HepG2 (cell line): ENCODE measurements at regions not wholly inside any gene's neighbourhood (a gene's known extent, or its start where the extent isn't known, plus 50 kb on each side); places are given as distances from the start of the nearest gene placed in this dataset.
A peak's percentile ranks its signal among the peaks of the same experiment; 100 is the strongest.

Experiments used
- BRCA1 ChIP-seq: sonication (generic); formaldehyde crosslinking; IDR thresholded peaks from 2 replicates; pipeline ENCODE4 v1.4.0; 2020; ENCODE audit warnings: missing genetic modification reagents
- CREM ChIP-seq, 2 experiments: sonication (generic) in 1 of 2; formaldehyde crosslinking in 1 of 2; IDR thresholded peaks; 2 replicates each; pipeline versions ENCODE4 v1.4.0 to v1.6.1; 2016 to 2020; ENCODE audit warnings: antibody characterized with exemption in 1 of 2, mild to moderate bottlenecking in 1 of 2, missing genetic modification reagents in 1 of 2
- FOXJ3 ChIP-seq: sonication (generic); formaldehyde crosslinking; IDR thresholded peaks from 2 replicates; pipeline ENCODE4 v1.4.0; 2020; ENCODE audit warnings: missing genetic modification reagents, mild to moderate bottlenecking, borderline replicate concordance
- HNF4A ChIP-seq: sonication (generic); formaldehyde crosslinking; IDR thresholded peaks from 2 replicates; pipeline ENCODE4 v1.4.0; 2020; ENCODE audit warnings: missing genetic modification reagents
- HNF4G ChIP-seq, 2 experiments: sonication (generic) in 1 of 2; formaldehyde crosslinking in 1 of 2; IDR thresholded peaks; 2 replicates each; pipeline versions ENCODE4 v1.4.0 to v1.6.1; 2011 to 2020; ENCODE audit warnings: borderline replicate concordance in 2 of 2, low read depth in 2 of 2, mild to moderate bottlenecking in 2 of 2, low read length in 1 of 2, missing genetic modification reagents in 1 of 2, moderate library complexity in 1 of 2
- HOXA5 ChIP-seq: sonication (generic); formaldehyde crosslinking; IDR thresholded peaks from 2 replicates; pipeline ENCODE4 v1.4.0; 2020; ENCODE audit warnings: missing genetic modification reagents
- IRF2 ChIP-seq: IDR thresholded peaks from 2 replicates; pipeline ENCODE4 v1.6.1; 2018; ENCODE audit warnings: missing genetic modification reagents, missing compliant biosample characterization
- MXI1 ChIP-seq: IDR thresholded peaks from 3 replicates; pipeline ENCODE4 v1.6.1; 2012; ENCODE audit warnings: low read depth, low read length, inconsistent platforms, borderline replicate concordance
- NCOA2 ChIP-seq: sonication (generic); formaldehyde crosslinking; IDR thresholded peaks from 2 replicates; pipeline ENCODE4 v1.8.0; 2022; ENCODE audit warnings: inconsistent platforms
- NR2F1 ChIP-seq, 2 experiments: fragments of 450-650 bp in 1 of 2; formaldehyde crosslinking in 1 of 2; IDR thresholded peaks; 2 replicates each; pipeline versions ENCODE4 v1.5.0 to v1.6.1; 2016 to 2020; ENCODE audit warnings: mild to moderate bottlenecking in 1 of 2, missing compliant biosample characterization in 1 of 2, missing genetic modification reagents in 1 of 2, moderate library complexity in 1 of 2
- RCOR2 ChIP-seq: IDR thresholded peaks from 2 replicates; pipeline ENCODE4 v1.6.1; 2016; ENCODE audit warnings: missing biosample characterization, missing genetic modification reagents
- TCF7 ChIP-seq: sonication (generic); IDR thresholded peaks from 2 replicates; pipeline ENCODE4 v1.6.1; 2016; ENCODE audit warnings: antibody characterized with exemption, low read depth
- ZNF253 ChIP-seq: sonication (generic); formaldehyde crosslinking; IDR thresholded peaks from 2 replicates; pipeline ENCODE4 v1.8.0; 2022; ENCODE audit warnings: mild to moderate bottlenecking, missing genetic modification reagents, borderline replicate concordance
- ZNF263 ChIP-seq: sonication (generic); formaldehyde crosslinking; IDR thresholded peaks from 2 replicates; pipeline ENCODE4 v1.4.0; 2020; ENCODE audit warnings: missing genetic modification reagents
- ZNF317 ChIP-seq: sonication (generic); formaldehyde crosslinking; IDR thresholded peaks from 2 replicates; pipeline ENCODE4 v1.5.0; 2020; ENCODE audit warnings: mild to moderate bottlenecking, missing genetic modification reagents
- ZNF331 ChIP-seq: sonication (generic); formaldehyde crosslinking; IDR thresholded peaks from 2 replicates; pipeline ENCODE4 v1.4.0; 2020; ENCODE audit warnings: missing genetic modification reagents
- ZNF350 ChIP-seq: sonication (generic); formaldehyde crosslinking; IDR thresholded peaks from 2 replicates; pipeline ENCODE4 v1.4.0; 2020; ENCODE audit warnings: mild to moderate bottlenecking, low read depth, missing genetic modification reagents, borderline replicate concordance
- ZSCAN21 ChIP-seq: sonication (generic); formaldehyde crosslinking; IDR thresholded peaks from 2 replicates; pipeline ENCODE4 v1.8.0; 2022; ENCODE audit warnings: mild to moderate bottlenecking, missing genetic modification reagents, moderate library complexity, borderline replicate concordance
- TF ChIP-seq, protein P1 (sequence below): sonication (generic); formaldehyde crosslinking; IDR thresholded peaks from 2 replicates; pipeline ENCODE4 v1.4.0; 2020; ENCODE audit warnings: missing genetic modification reagents
- TF ChIP-seq, protein P2 (sequence below): sonication (generic); formaldehyde crosslinking; IDR thresholded peaks from 2 replicates; pipeline ENCODE4 v1.5.0; 2020; ENCODE audit warnings: missing genetic modification reagents
- TF ChIP-seq, protein P3 (sequence below): conservative IDR thresholded peaks from 2 replicates; pipeline ENCODE4 v1.6.1; 2018; ENCODE audit warnings: missing genetic modification reagents
- TF ChIP-seq, protein P4 (sequence below): sonication (generic); formaldehyde crosslinking; conservative IDR thresholded peaks from 2 replicates; pipeline ENCODE4 v1.4.0; 2020; ENCODE audit warnings: mild to moderate bottlenecking, missing genetic modification reagents, moderate library complexity

DNA sequence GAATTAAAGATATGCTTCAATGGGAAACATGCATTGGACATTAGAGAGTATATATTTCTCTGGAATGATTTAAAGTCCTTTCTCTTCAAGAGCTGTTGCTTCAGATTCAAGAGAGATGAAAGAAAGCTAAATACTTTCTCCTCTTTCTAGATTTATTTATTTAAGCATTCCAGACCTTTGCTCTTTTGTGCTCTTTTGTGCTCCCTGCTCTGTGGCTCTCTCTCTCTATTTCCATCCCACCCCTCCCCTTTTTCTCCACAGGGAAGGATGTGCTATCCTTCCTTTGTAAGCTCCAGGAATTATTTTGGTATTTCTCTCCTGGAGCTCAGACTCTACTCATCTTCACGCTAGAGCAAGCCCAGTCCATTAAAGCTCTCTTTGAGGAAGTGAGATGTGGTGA is 871.9 kb upstream of the GBE1 start (continued):
- peak in 1 of 2 experiments; percentile 38; a peak in 1 of 4 replicates for TF ChIP-seq NR2F1 (CRISPR knock-in tag; IDR thresholded peaks at IDR 0.05)
- peak; percentile 62; the same call in 1 of the 2 replicates for TF ChIP-seq ZNF263 (CRISPR knock-in tag)
- peak; percentile 72 for TF ChIP-seq HNF4G (IDR thresholded peaks at IDR 0.05; ENCODE audit: borderline replicate concordance, low read depth, low read length)
- TF ChIP-seq HNF4G (CRISPR knock-in tag; IDR thresholded peaks at IDR 0.05; ENCODE audit: borderline replicate concordance, low read depth): no peak; the same call in 1 of the 2 replicates
- TF ChIP-seq RCOR2 (CRISPR knock-in tag): peak; percentile 53; the same call in 1 of the 2 replicates
- 0 out of 2 replicates have a peak, but pooled peaks have one; percentile 30 for TF ChIP-seq CREM (IDR thresholded peaks at IDR 0.05)
- no peak for TF ChIP-seq CREM (CRISPR knock-in tag; IDR thresholded peaks at IDR 0.05)
- TF ChIP-seq ZNF253 (CRISPR knock-in tag): no peak
- TF ChIP-seq, protein P1, sequence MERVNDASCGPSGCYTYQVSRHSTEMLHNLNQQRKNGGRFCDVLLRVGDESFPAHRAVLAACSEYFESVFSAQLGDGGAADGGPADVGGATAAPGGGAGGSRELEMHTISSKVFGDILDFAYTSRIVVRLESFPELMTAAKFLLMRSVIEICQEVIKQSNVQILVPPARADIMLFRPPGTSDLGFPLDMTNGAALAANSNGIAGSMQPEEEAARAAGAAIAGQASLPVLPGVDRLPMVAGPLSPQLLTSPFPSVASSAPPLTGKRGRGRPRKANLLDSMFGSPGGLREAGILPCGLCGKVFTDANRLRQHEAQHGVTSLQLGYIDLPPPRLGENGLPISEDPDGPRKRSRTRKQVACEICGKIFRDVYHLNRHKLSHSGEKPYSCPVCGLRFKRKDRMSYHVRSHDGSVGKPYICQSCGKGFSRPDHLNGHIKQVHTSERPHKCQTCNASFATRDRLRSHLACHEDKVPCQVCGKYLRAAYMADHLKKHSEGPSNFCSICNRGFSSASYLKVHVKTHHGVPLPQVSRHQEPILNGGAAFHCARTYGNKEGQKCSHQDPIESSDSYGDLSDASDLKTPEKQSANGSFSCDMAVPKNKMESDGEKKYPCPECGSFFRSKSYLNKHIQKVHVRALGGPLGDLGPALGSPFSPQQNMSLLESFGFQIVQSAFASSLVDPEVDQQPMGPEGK (CRISPR knock-in tag): 0 out of 2 replicates have a peak, but pooled peaks have one; percentile 18
- TF ChIP-seq, protein P2, sequence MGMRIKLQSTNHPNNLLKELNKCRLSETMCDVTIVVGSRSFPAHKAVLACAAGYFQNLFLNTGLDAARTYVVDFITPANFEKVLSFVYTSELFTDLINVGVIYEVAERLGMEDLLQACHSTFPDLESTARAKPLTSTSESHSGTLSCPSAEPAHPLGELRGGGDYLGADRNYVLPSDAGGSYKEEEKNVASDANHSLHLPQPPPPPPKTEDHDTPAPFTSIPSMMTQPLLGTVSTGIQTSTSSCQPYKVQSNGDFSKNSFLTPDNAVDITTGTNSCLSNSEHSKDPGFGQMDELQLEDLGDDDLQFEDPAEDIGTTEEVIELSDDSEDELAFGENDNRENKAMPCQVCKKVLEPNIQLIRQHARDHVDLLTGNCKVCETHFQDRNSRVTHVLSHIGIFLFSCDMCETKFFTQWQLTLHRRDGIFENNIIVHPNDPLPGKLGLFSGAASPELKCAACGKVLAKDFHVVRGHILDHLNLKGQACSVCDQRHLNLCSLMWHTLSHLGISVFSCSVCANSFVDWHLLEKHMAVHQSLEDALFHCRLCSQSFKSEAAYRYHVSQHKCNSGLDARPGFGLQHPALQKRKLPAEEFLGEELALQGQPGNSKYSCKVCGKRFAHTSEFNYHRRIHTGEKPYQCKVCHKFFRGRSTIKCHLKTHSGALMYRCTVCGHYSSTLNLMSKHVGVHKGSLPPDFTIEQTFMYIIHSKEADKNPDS: no peak
- no peak for TF ChIP-seq ZNF350 (CRISPR knock-in tag)
- TF ChIP-seq TCF7: peak; percentile 64
- TF ChIP-seq BRCA1 (CRISPR knock-in tag): no peak
- TF ChIP-seq ZNF317: no peak
- TF ChIP-seq, protein P3, sequence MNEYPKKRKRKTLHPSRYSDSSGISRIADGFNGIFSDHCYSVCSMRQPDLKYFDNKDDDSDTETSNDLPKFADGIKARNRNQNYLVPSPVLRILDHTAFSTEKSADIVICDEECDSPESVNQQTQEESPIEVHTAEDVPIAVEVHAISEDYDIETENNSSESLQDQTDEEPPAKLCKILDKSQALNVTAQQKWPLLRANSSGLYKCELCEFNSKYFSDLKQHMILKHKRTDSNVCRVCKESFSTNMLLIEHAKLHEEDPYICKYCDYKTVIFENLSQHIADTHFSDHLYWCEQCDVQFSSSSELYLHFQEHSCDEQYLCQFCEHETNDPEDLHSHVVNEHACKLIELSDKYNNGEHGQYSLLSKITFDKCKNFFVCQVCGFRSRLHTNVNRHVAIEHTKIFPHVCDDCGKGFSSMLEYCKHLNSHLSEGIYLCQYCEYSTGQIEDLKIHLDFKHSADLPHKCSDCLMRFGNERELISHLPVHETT (CRISPR knock-in tag): no peak
- TF ChIP-seq NCOA2 (CRISPR knock-in tag): peak; percentile 42; the same call in 1 of the 2 replicates
- peak; percentile 34; the same call in 1 of the 2 replicates for TF ChIP-seq FOXJ3 (CRISPR knock-in tag)
- TF ChIP-seq, protein P4, sequence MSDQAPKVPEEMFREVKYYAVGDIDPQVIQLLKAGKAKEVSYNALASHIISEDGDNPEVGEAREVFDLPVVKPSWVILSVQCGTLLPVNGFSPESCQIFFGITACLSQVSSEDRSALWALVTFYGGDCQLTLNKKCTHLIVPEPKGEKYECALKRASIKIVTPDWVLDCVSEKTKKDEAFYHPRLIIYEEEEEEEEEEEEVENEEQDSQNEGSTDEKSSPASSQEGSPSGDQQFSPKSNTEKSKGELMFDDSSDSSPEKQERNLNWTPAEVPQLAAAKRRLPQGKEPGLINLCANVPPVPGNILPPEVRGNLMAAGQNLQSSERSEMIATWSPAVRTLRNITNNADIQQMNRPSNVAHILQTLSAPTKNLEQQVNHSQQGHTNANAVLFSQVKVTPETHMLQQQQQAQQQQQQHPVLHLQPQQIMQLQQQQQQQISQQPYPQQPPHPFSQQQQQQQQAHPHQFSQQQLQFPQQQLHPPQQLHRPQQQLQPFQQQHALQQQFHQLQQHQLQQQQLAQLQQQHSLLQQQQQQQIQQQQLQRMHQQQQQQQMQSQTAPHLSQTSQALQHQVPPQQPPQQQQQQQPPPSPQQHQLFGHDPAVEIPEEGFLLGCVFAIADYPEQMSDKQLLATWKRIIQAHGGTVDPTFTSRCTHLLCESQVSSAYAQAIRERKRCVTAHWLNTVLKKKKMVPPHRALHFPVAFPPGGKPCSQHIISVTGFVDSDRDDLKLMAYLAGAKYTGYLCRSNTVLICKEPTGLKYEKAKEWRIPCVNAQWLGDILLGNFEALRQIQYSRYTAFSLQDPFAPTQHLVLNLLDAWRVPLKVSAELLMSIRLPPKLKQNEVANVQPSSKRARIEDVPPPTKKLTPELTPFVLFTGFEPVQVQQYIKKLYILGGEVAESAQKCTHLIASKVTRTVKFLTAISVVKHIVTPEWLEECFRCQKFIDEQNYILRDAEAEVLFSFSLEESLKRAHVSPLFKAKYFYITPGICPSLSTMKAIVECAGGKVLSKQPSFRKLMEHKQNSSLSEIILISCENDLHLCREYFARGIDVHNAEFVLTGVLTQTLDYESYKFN (CRISPR knock-in tag): peak; percentile 66
- TF ChIP-seq ZSCAN21 (CRISPR knock-in tag): no peak
- peak; percentile 78 for TF ChIP-seq HNF4A (CRISPR knock-in tag)
- TF ChIP-seq ZNF331 (CRISPR knock-in tag): no peak
- 0 out of 2 replicates have a peak, but pooled peaks have one; percentile 36 for TF ChIP-seq IRF2 (CRISPR knock-in tag)
- no peak for TF ChIP-seq HOXA5
- TF ChIP-seq MXI1: no peak
